Right lobe of liver (tissue), 4 donors: ENCODE measurements at regions not wholly inside any gene's neighbourhood (a gene's known extent, or its start where the extent isn't known, plus 50 kb on each side); places are given as distances from the start of the nearest gene placed in this dataset.

Source experiments
- POLR2A ChIP-seq: fragments of 450-650 bp; IDR thresholded peaks from one replicate; pipeline ENCODE4 v1.6.1; 2017; ENCODE audit warnings: antibody characterized with exemption, mild to moderate bottlenecking
- TF ChIP-seq, protein P1 (sequence below), 4 donors: fragments of 200-600 bp in 3 of 4; fragments of 450-650 bp in 1 of 4; IDR thresholded peaks; one replicate each; pipeline versions ENCODE4 v1.5.1 to v1.8.0; 2016 to 2022; ENCODE audit warnings: antibody characterized with exemption in 4 of 4, mild to moderate bottlenecking in 2 of 4
- donor health status: DM: no; HTN: no; CAD: no.
- donor health status: DM: no; HTN: no; CAD: no.
- donor health status: DM: no; HTN: yes; CAD: no.

DNA sequence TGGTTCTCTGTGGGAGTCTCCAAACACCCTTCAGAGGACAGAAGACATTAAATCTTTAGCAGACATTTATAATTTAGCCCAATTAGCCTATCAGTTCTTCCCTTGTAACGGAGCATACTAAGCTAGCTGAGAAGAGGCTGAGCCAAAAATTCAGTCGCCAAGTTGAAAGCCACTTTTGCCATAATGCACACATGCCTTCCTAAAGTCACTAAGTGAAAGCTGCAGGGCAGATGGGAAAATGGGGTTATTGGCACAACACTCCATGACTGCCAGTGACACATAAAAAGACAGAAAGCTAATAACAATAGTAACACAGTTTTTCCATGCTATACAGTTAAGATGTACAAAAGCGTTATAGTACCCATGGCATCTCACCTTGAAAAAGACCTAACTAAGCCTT lies 176.2 kb downstream of the DIRAS2 start:
- TF ChIP-seq, protein P1, sequence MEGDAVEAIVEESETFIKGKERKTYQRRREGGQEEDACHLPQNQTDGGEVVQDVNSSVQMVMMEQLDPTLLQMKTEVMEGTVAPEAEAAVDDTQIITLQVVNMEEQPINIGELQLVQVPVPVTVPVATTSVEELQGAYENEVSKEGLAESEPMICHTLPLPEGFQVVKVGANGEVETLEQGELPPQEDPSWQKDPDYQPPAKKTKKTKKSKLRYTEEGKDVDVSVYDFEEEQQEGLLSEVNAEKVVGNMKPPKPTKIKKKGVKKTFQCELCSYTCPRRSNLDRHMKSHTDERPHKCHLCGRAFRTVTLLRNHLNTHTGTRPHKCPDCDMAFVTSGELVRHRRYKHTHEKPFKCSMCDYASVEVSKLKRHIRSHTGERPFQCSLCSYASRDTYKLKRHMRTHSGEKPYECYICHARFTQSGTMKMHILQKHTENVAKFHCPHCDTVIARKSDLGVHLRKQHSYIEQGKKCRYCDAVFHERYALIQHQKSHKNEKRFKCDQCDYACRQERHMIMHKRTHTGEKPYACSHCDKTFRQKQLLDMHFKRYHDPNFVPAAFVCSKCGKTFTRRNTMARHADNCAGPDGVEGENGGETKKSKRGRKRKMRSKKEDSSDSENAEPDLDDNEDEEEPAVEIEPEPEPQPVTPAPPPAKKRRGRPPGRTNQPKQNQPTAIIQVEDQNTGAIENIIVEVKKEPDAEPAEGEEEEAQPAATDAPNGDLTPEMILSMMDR (IDR thresholded peaks at IDR 0.05): no peak
- TF ChIP-seq POLR2A: no peak
